Mesenchymal stem cell (in vitro differentiated cells and primary cell): ENCODE measurements at regions not wholly inside any gene's neighbourhood (a gene's known extent, or its start where the extent isn't known, plus 50 kb on each side); places are given as distances from the start of the nearest gene placed in this dataset.

Experiments
- DNase-seq: peaks from one replicate; pipeline ENCODE4 v3.0.0-alpha.2; 2013
- H2AFZ ChIP-seq: one replicate; pipeline ENCODE4 v1.6.1; 2013; ENCODE audit warnings: low read depth, mild to moderate bottlenecking, control low read depth, inconsistent platforms, low read length, moderate library complexity
- H2AK5ac ChIP-seq: 2 replicates; pipeline ENCODE4 v1.6.1; 2013; ENCODE audit warnings: low read length, moderate library complexity, mild to moderate bottlenecking, inconsistent platforms; ENCODE audit not compliant: severe bottlenecking
- H2BK120ac ChIP-seq: one replicate; pipeline ENCODE4 v1.6.1; 2013; ENCODE audit warnings: low read depth, mild to moderate bottlenecking, inconsistent platforms, low read length, moderate library complexity
- H2BK12ac ChIP-seq, 2 experiments: one replicate each; pipeline ENCODE4 v1.6.1; 2013; ENCODE audit warnings: inconsistent platforms in 2 of 2, low read length in 2 of 2, mild to moderate bottlenecking in 2 of 2, moderate library complexity in 2 of 2, control low read depth in 1 of 2
- H2BK15ac ChIP-seq: one replicate; pipeline ENCODE4 v1.6.1; 2013; ENCODE audit warnings: mild to moderate bottlenecking, low read depth, inconsistent platforms; ENCODE audit not compliant: poor library complexity, severe bottlenecking
- H2BK5ac ChIP-seq: 2 replicates; pipeline ENCODE4 v1.6.1; 2013; ENCODE audit warnings: low read depth, mild to moderate bottlenecking, low read length, control low read depth, inconsistent platforms; ENCODE audit not compliant: poor library complexity, severe bottlenecking
- H3K14ac ChIP-seq, 2 experiments: one replicate each; pipeline ENCODE4 v1.6.1; 2013; ENCODE audit warnings: inconsistent platforms in 2 of 2, low read length in 2 of 2, control low read depth in 1 of 2, mild to moderate bottlenecking in 1 of 2, moderate library complexity in 1 of 2
- H3K18ac ChIP-seq, 2 experiments: one replicate each; pipeline ENCODE4 v1.6.1; 2013; ENCODE audit warnings: inconsistent platforms in 2 of 2, low read length in 2 of 2, control low read depth in 1 of 2, low read depth in 1 of 2, mild to moderate bottlenecking in 1 of 2
- H3K23ac ChIP-seq, 2 experiments: one replicate each; pipeline ENCODE4 v1.6.1; 2013; ENCODE audit warnings: inconsistent platforms in 2 of 2, low read length in 2 of 2, mild to moderate bottlenecking in 2 of 2, moderate library complexity in 2 of 2, control low read depth in 1 of 2
- H3K27ac ChIP-seq: 2 replicates; pipeline ENCODE4 v1.5.1; 2013; ENCODE audit warnings: mild to moderate bottlenecking, moderate library complexity, low read length, control low read depth, inconsistent platforms; ENCODE audit not compliant: poor library complexity, severe bottlenecking
- H3K27me3 ChIP-seq, 2 experiments: 2 replicates each; pipeline versions ENCODE4 v1.6.1 to v1.7.0; 2013; ENCODE audit warnings: low read length in 2 of 2, mild to moderate bottlenecking in 2 of 2, moderate library complexity in 2 of 2, control low read depth in 1 of 2, inconsistent platforms in 1 of 2; ENCODE audit not compliant: control insufficient read depth in 1 of 2, insufficient read depth in 1 of 2
- H3K36me3 ChIP-seq, 2 experiments: 2 replicates each; pipeline versions ENCODE4 v1.6.1 to v1.7.0; 2013; ENCODE audit warnings: low read length in 2 of 2, control low read depth in 1 of 2, inconsistent platforms in 1 of 2, low read depth in 1 of 2, mild to moderate bottlenecking in 1 of 2; ENCODE audit not compliant: insufficient read depth in 2 of 2, control insufficient read depth in 1 of 2
- H3K4ac ChIP-seq, 2 experiments: one replicate each; pipeline ENCODE4 v1.6.1; 2013; ENCODE audit warnings: inconsistent platforms in 2 of 2, low read length in 2 of 2, mild to moderate bottlenecking in 2 of 2, moderate library complexity in 2 of 2, control low read depth in 1 of 2, low read depth in 1 of 2
- H3K4me1 ChIP-seq: 2 replicates; pipeline ENCODE4 v1.6.1; 2013; ENCODE audit warnings: low read depth, low read length, control low read depth; ENCODE audit not compliant: control insufficient read depth, insufficient read depth
- H3K4me2 ChIP-seq: 2 replicates; pipeline ENCODE4 v1.6.1; 2013; ENCODE audit warnings: low read length, mild to moderate bottlenecking, inconsistent platforms; ENCODE audit not compliant: poor library complexity, severe bottlenecking
- H3K4me3 ChIP-seq, 2 experiments: 2 replicates each; pipeline versions ENCODE4 v1.5.1 to v1.7.0; 2013; ENCODE audit warnings: low read length in 2 of 2, mild to moderate bottlenecking in 2 of 2, control low read depth in 1 of 2, low read depth in 1 of 2; ENCODE audit not compliant: insufficient read depth in 1 of 2
- H3K79me1 ChIP-seq: replicated peaks from 2 replicates; pipeline ENCODE4 v1.6.1; 2013; ENCODE audit warnings: mild to moderate bottlenecking, control low read depth, low read length, inconsistent platforms; ENCODE audit not compliant: poor library complexity, severe bottlenecking
- H3K9ac ChIP-seq: 2 replicates; pipeline ENCODE4 v1.7.0; 2013; ENCODE audit warnings: mild to moderate bottlenecking, low read length, moderate library complexity
- H3K9me3 ChIP-seq: 2 replicates; pipeline ENCODE4 v1.7.0; 2013; ENCODE audit warnings: mild to moderate bottlenecking, low read length; ENCODE audit not compliant: control insufficient read depth
- H4K8ac ChIP-seq: one replicate; pipeline ENCODE4 v1.6.1; 2013; ENCODE audit warnings: inconsistent platforms, mild to moderate bottlenecking, low read length, moderate library complexity
- H4K91ac ChIP-seq: one replicate; pipeline ENCODE4 v1.6.1; 2013; ENCODE audit warnings: mild to moderate bottlenecking, low read length, inconsistent platforms
- WGBS: methylation state at CpG from one replicate; pipeline ENCODE4 v1.1.7; 2013; ENCODE audit warnings: mixed read lengths; 5-methylcytosine and 5-hydroxymethylcytosine counted together

DNA sequence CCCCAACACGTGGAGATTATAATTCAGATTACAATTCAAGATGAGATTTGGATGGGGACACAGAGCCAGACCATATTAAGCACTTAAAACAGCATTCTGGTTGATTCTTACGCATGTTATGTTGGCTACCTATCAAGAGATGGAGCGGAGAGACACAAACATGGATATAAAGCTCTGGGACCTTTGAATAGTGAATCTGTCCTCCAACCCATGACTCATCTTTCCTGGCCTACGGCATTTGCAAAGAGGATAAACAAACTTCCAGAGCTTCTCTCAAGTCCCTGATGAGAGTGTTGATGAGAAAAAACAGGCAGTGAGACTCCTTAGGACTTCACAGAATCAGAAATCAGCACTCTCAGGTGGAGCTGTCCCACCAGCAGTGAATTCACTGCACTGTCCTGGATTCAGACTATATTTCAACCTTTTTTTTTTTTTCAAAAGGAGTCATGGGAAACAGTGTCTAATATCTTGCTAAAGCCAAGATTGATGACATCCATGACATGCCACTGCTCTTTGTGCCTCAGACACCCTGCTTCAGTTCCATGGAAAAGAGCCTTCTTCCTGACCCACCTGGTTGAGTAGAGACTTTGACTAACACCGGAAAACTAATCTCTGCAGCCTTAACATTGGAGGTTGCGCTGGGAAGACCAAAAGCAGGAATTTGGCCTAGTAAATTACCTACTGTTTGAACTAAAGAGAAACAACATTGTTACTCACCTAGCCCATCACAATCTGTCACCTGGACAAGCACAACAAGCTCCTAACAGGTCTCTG, 62.1 kb upstream of the NPAS2 start:
- Histone ChIP-seq H4K91ac (no peak overlapping the region), H2BK12ac (peak overlapping the region; percentile 22 to 45), H3K14ac (no peak overlapping the region), H4K8ac (peak overlapping the region; percentile 14), H2BK120ac (no peak overlapping the region), H3K79me1 (no peaks in the 10 kb centered on the region), H2BK5ac (no peak overlapping the region), H3K18ac (peak overlapping the region in 1 of 2 experiments; percentile 56), H3K4me2 (no peak overlapping the region), H3K9me3 (no peaks in the 10 kb centered on the region), H2AFZ (no peak overlapping the region), H2BK15ac (no peak overlapping the region), H3K4me1 (no peaks in the 10 kb centered on the region), H2AK5ac (no peak overlapping the region), H3K36me3 (no peaks in the 10 kb centered on the region), H3K9ac (no peak overlapping the region), H3K4ac (peak overlapping the region; percentile 28 to 71), H3K27ac (no peak overlapping the region), H3K27me3 (peaks cover 0 to 5% of the 10 kb centered on the region in 2 experiments), H3K23ac (no peak overlapping the region), H3K4me3 (no peak overlapping the region)
- peak; percentile 94 for DNase-seq
- WGBS, result 48% methylated on average over 6 of the region's 6 CpGs

- DNase-seq, result no peak
- WGBS, result 100% methylated on average over 1 of the region's 4 CpGs
- H3K4me1 ChIP-seq, result no peaks in the 10 kb centered on the region
- no peak overlapping the region for H3K23ac ChIP-seq
- H3K36me3 ChIP-seq, result no peaks in the 10 kb centered on the region
- H2BK12ac ChIP-seq, result no peak overlapping the region
- H3K4me3 ChIP-seq, result no peak overlapping the region
- H3K4ac ChIP-seq, result no peak overlapping the region
- no peak overlapping the region for H4K91ac ChIP-seq
- H3K9me3 ChIP-seq, result no peaks in the 10 kb centered on the region
- no peak overlapping the region for H4K8ac ChIP-seq
- H2BK15ac ChIP-seq, result no peak overlapping the region
- no peak overlapping the region for H3K18ac ChIP-seq
- H2AK5ac ChIP-seq, result no peak overlapping the region
- H2BK5ac ChIP-seq, result no peak overlapping the region
- peaks cover 0 to 5% of the 10 kb centered on the region in 2 experiments for H3K27me3 ChIP-seq
- H2AFZ ChIP-seq, result no peak overlapping the region
- no peak overlapping the region for H3K4me2 ChIP-seq
- H2BK120ac ChIP-seq, result no peak overlapping the region
- H3K27ac ChIP-seq, result no peak overlapping the region
- H3K79me1 ChIP-seq, result no peaks in the 10 kb centered on the region
- H3K14ac ChIP-seq, result no peak overlapping the region
- H3K9ac ChIP-seq, result no peak overlapping the region
Observed at GRCh38 chr2:100759901-100760300, 60.0 kb upstream of the NPAS2 start.

- 85% methylated on average over 1 of the region's 1 CpG for WGBS
- H3K9me3 ChIP-seq, result no peaks in the 10 kb centered on the region
- no peak overlapping the region for H3K23ac ChIP-seq
- no peak overlapping the region for H4K8ac ChIP-seq
- H3K4me2 ChIP-seq, result no peak overlapping the region
- H2BK12ac ChIP-seq, result no peak overlapping the region
- H3K18ac ChIP-seq, result no peak overlapping the region
- H3K27me3 ChIP-seq, result peaks cover 0 to 10% of the 10 kb centered on the region in 2 experiments
- no peaks in the 10 kb centered on the region for H3K36me3 ChIP-seq
- no peak overlapping the region for H3K27ac ChIP-seq
- H3K4ac ChIP-seq, result no peak overlapping the region
- no peak overlapping the region for H2BK120ac ChIP-seq
- H3K79me1 ChIP-seq, result no peaks in the 10 kb centered on the region
- H2BK5ac ChIP-seq, result no peak overlapping the region
- no peaks in the 10 kb centered on the region for H3K4me1 ChIP-seq
- no peak overlapping the region for H2BK15ac ChIP-seq
- H3K14ac ChIP-seq, result no peak overlapping the region
- DNase-seq, result no peak
- no peak overlapping the region for H4K91ac ChIP-seq
- H2AK5ac ChIP-seq, result no peak overlapping the region
- no peak overlapping the region for H3K4me3 ChIP-seq
- no peak overlapping the region for H2AFZ ChIP-seq
- H3K9ac ChIP-seq, result no peak overlapping the region
Observed at GRCh38 chr2:100761365-100761764, 58.6 kb upstream of the NPAS2 start.

- Histone ChIP-seq H3K23ac (no peak overlapping the region), H2AK5ac (no peak overlapping the region), H3K4me1 (no peaks in the 10 kb centered on the region), H2BK12ac (no peak overlapping the region), H3K4ac (no peak overlapping the region), H3K27ac (no peak overlapping the region), H3K18ac (no peak overlapping the region), H2AFZ (no peak overlapping the region), H3K9ac (no peak overlapping the region), H3K9me3 (no peaks in the 10 kb centered on the region), H3K27me3 (peaks cover 0 to 29% of the 10 kb centered on the region in 2 experiments), H3K14ac (no peak overlapping the region), H3K79me1 (no peaks in the 10 kb centered on the region), H2BK5ac (no peak overlapping the region), H3K4me3 (no peak overlapping the region), H3K4me2 (no peak overlapping the region), H2BK15ac (no peak overlapping the region), H4K8ac (no peak overlapping the region), H3K36me3 (no peaks in the 10 kb centered on the region), H2BK120ac (no peak overlapping the region), H4K91ac (no peak overlapping the region)
- DNase-seq, result no peak
- WGBS, result 100% methylated on average over 2 of the region's 2 CpGs
Observed at GRCh38 chr2:100764430-100764829, 55.5 kb upstream of the NPAS2 start.
